HG02642 (cell line): ENCODE measurements at regions not wholly inside any gene's neighbourhood (a gene's known extent, or its start where the extent isn't known, plus 50 kb on each side); places are given as distances from the start of the nearest gene placed in this dataset.

Experiments used
- ATAC-seq: cut with Tn5 transposase; IDR thresholded peaks from one replicate; pipeline ENCODE4 v1.9.1; 2021; ENCODE audit warnings: mild to moderate bottlenecking; ENCODE audit not compliant: unreplicated experiment, poor library complexity

DNA sequence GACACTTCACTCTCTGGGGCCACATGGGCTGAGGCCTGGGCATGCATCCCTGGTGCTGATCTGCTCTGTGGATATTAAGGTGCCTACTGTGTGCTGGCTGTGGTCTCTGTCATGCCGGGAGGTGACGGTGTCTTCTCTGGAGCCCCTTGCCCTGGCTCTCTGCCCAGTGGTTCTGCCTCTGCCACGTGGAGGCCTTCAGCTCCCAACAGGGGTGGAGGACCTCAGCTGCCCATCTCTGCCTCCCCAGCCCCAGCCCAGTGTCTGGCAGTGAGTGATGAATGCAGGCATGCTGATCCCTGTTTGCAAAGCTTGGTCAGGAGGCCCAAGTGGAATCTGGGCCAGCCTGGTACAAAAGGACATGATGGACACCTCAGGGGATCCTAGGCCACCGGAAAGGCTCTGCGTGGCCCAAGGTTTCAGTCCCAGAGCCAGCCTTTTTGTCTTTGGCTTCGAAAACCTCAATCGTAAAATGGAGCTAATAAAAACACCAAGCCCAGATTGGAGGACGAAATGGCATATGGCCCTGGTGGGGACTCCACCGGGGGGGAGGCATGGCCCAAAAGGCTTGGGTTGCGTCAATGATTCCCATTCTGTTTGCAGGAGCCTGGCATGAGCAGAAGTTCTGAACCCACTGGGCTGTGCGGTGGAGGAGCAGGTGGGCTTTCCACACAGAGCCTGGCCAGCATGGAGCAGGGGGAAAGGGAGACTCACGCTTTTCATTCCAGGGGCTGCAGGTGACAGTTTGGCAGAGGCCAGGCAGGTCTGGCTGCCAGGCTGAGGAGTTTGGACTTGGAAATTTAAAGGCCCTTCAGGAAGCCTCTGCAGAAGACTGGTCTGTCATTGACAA is 54.7 kb upstream of the KLF13 start:
- no peak for ATAC-seq

DNA sequence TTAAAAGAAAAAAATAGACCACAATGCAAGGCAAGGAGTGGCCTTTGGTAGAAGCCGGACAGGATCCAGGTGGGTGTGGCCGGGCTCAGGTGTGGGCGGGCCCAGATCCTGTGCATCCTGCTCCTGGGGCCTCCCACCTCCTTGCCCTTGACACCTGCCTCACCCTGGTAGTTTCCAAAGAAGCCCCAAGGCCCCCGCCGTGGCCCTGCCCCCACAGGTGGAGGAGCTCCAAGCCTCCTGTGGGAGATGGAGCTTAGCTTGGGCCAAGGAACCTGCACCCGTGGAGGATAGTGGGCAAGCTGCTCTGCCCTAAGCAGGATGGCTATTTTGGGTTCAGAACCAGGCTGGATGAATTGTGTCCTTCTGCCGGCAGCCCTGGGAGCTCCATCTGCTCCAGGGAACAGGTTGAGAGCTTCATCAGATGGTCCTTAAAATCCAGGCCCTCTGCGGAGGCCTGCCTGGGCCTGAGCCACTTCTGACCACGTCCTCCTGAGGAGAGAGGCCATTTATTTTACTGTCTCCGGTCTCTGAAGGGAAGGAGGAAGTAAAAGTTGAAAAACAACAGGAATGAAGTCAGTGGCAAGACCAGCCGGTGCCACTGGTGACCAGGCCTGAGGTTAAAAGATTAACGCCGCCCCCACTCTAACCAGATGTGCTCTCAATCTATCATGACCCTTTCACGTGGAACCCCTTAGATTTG is 53.9 kb upstream of the KLF13 start:
- no peak for ATAC-seq

DNA sequence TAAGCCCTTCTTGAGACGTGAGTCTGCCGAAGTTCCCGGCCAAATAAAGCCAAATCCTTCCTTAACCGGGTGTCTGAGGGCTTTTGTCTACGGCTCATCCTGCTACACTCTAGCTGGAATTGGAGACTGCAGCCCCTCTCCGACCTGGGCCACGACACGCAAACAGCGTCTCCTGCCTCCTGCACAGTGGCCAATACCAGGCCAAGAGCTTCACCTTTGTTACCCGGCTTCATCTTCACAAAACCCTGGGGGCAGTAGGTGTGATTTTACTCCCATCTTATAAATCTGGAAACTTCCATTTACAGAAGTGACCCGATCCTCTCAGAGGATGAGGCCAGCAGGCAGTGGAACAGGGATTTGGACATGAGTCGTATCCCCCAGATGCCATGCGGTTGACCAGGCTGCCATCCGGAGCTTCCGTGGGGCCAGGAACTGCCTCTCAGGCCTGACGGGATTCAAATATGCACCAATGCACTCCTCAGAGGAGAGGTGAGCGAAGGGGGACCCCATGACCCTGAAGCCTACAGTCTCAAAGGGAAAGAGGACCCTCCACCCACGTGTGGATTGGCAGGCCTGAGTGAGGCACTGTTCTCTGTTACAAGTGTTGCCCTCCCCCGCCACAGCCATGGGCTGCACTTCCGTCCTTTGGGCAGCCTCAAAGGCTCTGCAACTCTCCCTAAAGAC is 53.2 kb upstream of the KLF13 start:
- ATAC-seq = no peak

DNA sequence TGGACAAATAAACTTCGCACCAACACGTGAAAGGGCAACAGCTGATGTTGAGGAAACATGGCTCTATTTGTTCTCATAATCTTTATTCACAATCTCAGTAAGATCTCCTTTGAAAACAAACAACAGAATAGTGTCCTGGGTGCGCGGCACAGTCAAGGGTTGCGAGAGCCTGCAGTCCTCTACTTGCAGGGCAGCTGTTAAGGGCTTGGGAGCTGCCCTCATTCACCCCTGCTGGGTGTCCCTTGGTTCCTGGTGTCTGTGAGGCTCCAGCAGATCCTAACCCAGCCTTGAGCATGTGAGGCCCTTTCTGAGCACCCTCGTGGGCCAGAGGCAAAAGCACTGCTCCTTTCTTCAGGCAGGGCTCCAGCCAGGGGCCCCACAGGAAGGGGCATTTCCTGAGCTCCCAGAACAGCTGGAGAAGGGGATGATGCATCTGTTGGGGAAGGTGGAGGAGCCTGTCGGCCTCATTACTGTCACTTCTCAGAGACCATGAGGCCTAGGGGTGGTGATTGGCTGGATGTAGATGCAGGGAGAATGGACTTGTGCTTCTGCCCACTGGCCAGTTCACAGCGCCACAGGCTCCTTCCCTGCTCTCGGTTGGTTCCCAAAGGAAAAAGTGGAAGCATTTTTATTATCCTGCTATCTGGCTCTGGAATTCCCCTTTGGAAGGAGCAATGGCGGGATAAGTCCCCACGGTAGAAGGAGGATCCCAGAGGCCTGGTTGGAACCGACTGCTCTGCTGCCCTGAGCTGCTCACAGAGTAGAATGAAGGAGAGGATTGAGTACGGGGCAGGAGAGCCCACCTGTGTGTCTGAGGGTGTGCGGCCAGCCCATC is 51.9 kb upstream of the KLF13 start:
- no peak for ATAC-seq

DNA sequence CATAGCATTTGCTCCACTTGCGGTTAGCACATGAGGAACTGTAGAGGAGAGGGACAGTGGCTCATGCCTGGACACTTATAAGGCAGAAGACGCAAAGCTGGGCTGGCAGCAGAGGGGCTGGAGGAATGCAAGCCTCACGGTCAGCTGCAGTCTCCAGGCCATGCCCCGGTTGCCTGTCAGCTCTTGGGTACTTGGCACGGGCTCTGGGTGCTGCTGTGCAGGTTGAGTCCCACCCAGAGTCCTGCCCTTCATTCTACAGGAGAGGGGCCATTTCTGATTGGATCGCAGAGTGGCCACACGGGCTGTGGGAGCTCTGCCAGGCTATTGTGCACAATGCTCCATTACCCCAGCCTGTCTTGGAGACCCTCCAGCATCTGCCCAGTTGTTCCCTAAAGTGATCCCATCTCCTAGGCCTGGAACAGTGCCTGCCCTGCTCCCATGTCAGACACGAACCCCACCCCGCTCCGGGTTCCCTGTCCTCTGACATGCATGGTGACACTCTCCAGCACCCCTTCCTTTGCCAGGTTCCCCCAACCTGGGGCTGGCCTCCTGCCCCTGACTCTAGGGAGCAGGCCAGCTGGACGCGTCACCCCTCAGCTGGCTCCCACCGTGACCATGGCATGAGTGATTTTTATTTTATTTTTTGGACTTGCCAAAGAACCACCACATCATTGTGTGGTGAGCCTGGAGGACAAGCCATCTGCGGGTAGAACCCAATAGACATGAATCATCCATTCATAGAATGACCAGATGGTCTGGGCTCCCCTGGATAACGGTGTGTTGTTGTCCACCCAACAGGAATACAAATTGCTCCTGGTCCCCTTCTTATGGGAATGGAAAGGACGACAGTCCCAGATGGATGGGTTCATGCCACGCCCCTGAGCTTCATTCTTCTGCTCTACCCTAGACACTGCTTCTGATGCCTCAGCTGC is 51.0 kb upstream of the KLF13 start:
- no peak for ATAC-seq

DNA sequence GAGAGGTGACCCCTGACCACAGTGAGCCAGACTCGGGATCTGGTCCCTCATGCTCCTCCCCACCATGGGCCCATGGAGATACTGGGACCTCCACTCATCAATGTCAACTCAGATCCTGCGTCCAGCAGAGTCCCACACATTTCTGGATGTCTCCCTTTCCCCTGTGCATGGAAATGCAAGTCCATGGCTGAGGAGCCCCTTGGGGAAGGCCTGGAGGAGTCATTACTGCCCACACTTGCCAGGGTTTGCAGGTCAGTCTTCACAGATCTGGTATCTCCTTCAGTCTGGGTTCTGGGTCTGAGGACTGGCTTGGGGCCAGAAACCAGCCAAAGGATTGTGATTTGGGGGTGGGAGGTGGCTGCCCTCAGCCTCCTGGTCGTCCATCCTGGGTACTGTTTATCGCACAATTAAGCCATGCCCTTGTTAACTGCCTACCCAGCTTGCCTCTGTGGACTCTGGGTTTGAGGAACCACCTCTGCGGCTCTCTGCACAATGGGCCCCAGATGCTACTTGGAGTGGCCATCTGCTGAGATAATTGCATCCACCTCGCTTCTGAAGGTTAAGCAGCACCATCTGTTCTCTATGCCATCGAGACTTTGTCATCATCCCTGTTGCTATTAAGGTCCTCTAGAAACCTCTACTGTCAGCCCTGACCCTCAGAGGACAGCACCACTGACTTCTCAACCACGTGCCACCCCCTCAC is 49.9 kb upstream of the KLF13 start:
- ATAC-seq = no peak
